ENCODE measurements at regions not wholly inside any gene's neighbourhood (a gene's known extent, or its start where the extent isn't known, plus 50 kb on each side); places are given as distances from the start of the nearest gene placed in this dataset.

DNA sequence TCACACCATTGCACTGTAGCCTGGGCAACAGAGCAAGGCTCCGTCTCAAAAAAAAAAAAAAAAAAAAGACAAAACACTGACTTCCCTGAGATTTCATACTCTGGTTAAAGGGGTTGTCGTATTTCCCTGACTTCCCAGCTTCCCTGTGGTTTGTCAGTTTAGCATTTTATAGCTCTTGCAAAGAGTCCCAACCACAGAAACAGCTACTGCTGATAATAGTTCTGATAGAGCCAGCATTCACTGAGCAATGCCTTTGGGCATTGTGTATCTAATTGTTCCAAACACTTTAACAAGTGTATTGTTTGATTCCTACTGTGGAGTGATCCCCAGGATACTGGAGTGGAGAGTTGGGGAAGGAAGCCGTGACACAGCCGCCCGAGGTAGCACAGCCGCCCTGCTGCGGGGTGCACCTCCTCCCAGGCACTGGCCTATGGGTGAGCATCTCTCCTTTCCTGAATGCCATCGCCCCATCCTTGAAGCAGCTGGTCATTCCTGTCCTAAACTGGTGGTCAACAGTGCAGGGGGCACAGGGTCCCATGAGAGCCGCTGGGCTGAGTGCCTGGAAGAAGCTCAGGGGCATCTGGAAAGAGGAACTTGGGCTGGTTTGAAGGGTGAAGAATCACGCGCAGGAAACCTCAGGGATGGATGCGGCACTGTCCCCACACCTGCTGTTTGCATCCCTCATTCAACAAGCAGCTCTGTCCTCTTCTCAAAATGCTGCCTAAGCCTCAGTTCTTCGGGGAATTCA lies 81.0 kb upstream of the TMEM18 start:
- Histone ChIP-seq H3K79me2 (ENCODE audit: control insufficient read depth in 1 of 2, insufficient read depth in 2 of 2, low read length in 2 of 2) (no peaks in the 10 kb centered on the region), H3K9me3 (ENCODE audit: insufficient read depth in 2 of 2, low read depth in 1 of 2, low read length in 1 of 2) (no peaks in the 10 kb centered on the region; a peak in 1 of 4 replicates), H4K5ac (ENCODE audit: insufficient read length, low read depth, low read length) (no peak overlapping the region), H2BK15ac (ENCODE audit: low read length) (no peak overlapping the region), H3K56ac (replicated peaks; ENCODE audit: insufficient read length, low read depth, low read length) (no peak overlapping the region), H3K79me1 (ENCODE audit: low read depth, low read length) (no peaks in the 10 kb centered on the region), H3K4me2 (ENCODE audit: insufficient read depth in 1 of 2, low read depth in 2 of 2, low read length in 2 of 2) (no peak overlapping the region), H3K27ac (ENCODE audit: low read depth, low read length) (no peak overlapping the region), H3K14ac (ENCODE audit: insufficient read length) (no peak overlapping the region), H3K9ac (replicated peaks in 1 of 4; ENCODE audit: extremely low read depth in 1 of 4, low read depth in 3 of 4, low read length in 3 of 4) (no peak overlapping the region), H3K36me3 (ENCODE audit: control insufficient read depth in 2 of 4, insufficient read depth in 4 of 4, low read length in 3 of 4) (no peaks in the 10 kb centered on the region), H4K8ac (ENCODE audit: extremely low read depth, insufficient read depth, low read length) (no peak overlapping the region), H2AFZ (ENCODE audit: low read length) (no peak overlapping the region), H3K4ac (replicated peaks; ENCODE audit: insufficient read length, low read depth, low read length) (no peak overlapping the region), H2BK20ac (ENCODE audit: low read length) (no peak overlapping the region), H4K91ac (replicated peaks; ENCODE audit: insufficient read length, low read length) (no peak overlapping the region), H2BK5ac (ENCODE audit: low read depth, low read length) (no peak overlapping the region), H3K18ac (ENCODE audit: extremely low read depth, low read length) (no peak overlapping the region), H3K4me1 (replicated peaks in 1 of 4; ENCODE audit: control insufficient read depth in 3 of 4, insufficient read depth in 4 of 4, low read length in 3 of 4) (peaks cover 0 to 2% (median under 1%) of the 10 kb centered on the region in 4 experiments; a peak in 2 of 7 replicates), H3K23ac (ENCODE audit: insufficient read length) (no peak overlapping the region), H3K27me3 (replicated peaks in 1 of 4; ENCODE audit: control insufficient read depth in 3 of 4, extremely low read depth in 1 of 4, insufficient read depth in 3 of 4, low read length in 3 of 4) (no peaks in the 10 kb centered on the region), H3K23me2 (ENCODE audit: low read depth, low read length) (no peaks in the 10 kb centered on the region), H3K4me3 (ENCODE audit: extremely low read depth in 1 of 4, insufficient read depth in 2 of 4, low read depth in 3 of 4, low read length in 4 of 4) (no peak overlapping the region), H2AK5ac (ENCODE audit: low read depth, low read length) (no peak overlapping the region), H2BK120ac (replicated peaks; ENCODE audit: low read depth, low read length) (no peak overlapping the region), H2BK12ac (ENCODE audit: low read depth, low read length) (no peak overlapping the region), H4K20me1 (replicated peaks in 1 of 2; ENCODE audit: control insufficient read depth in 1 of 2, insufficient read depth in 2 of 2, low read length in 2 of 2) (peaks cover 0 to 1% of the 10 kb centered on the region in 2 experiments)
- POLR2A ChIA-PET (ENCODE audit: partially characterized antibody), result no interaction called here
- no peak for DNase-seq (ENCODE audit: low read depth in 1 of 2, low spot score in 2 of 2)
- FAIRE-seq, result no peak
- TF ChIP-seq, protein P1, sequence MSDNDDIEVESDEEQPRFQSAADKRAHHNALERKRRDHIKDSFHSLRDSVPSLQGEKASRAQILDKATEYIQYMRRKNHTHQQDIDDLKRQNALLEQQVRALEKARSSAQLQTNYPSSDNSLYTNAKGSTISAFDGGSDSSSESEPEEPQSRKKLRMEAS (IDR thresholded peaks at IDR 0.05), result no peak
- no peak for TF ChIP-seq KDM5A (IDR thresholded peaks at IDR 0.05; ENCODE audit: low read length)
- TF ChIP-seq RBBP5 (IDR thresholded peaks at IDR 0.05; ENCODE audit: borderline replicate concordance, low read depth, low read length), result no peak
- no peak for TF ChIP-seq CHD1 (IDR thresholded peaks at IDR 0.05; ENCODE audit: low read depth, low read length)
- no peak for TF ChIP-seq EZH2 (IDR thresholded peaks at IDR 0.05; ENCODE audit: low read depth, low read length, severe bottlenecking)
- TF ChIP-seq SAP30 (IDR thresholded peaks at IDR 0.05; ENCODE audit: insufficient read depth, insufficient replicate concordance, low read length), result no peak
- TF ChIP-seq CBX5 (IDR thresholded peaks at IDR 0.05; ENCODE audit: low read depth, low read length), result no peak
- TF ChIP-seq TAF7 (optimal IDR thresholded peaks at IDR 0.05; ENCODE audit: borderline replicate concordance, low read depth, low read length), result no peak
- TF ChIP-seq, protein P2, sequence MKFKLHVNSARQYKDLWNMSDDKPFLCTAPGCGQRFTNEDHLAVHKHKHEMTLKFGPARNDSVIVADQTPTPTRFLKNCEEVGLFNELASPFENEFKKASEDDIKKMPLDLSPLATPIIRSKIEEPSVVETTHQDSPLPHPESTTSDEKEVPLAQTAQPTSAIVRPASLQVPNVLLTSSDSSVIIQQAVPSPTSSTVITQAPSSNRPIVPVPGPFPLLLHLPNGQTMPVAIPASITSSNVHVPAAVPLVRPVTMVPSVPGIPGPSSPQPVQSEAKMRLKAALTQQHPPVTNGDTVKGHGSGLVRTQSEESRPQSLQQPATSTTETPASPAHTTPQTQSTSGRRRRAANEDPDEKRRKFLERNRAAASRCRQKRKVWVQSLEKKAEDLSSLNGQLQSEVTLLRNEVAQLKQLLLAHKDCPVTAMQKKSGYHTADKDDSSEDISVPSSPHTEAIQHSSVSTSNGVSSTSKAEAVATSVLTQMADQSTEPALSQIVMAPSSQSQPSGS (IDR thresholded peaks at IDR 0.05; ENCODE audit: low read length), result no peak
- no peak for TF ChIP-seq TAF1 (IDR thresholded peaks at IDR 0.05; ENCODE audit: low read depth, low read length)
- 85% methylated on average over 12 of the region's 13 CpGs; no CpG with 5 or more reads in 1 of the 2 experiments for WGBS, 2 experiments (ENCODE audit: extremely low coverage in 1 of 2, insufficient coverage in 1 of 2, insufficient read length in 1 of 2, insufficient replicate concordance in 2 of 2, low coverage in 1 of 2, low lambda C conversion rate in 2 of 2, missing lambda C conversion rate in 1 of 2)
- CTCF ChIA-PET (ENCODE audit: partially characterized antibody), result interaction anchor here (0.5 to 1.6 kb wide), 4 partner anchors 18 to 136 kb away, joined by 3 to 7 read pairs (median 3); no protein-coding TSS in a partner anchor
